Right forelimb (tissue), 1 donor: ENCODE measurements at regions not wholly inside any gene's neighbourhood (a gene's known extent, or its start where the extent isn't known, plus 50 kb on each side); places are given as distances from the start of the nearest gene placed in this dataset.

Experiments
- DNase-seq: peaks from one replicate; pipeline ENCODE4 v3.0.0-alpha.2; 2018

- DNase-seq: no peak
These were observed 229.2 kb downstream of the PTTG2 start for GRCh38 chr4:38189445-38189844.

- DNase-seq: peak; percentile 75
These were observed 230.6 kb downstream of the PTTG2 start for GRCh38 chr4:38190717-38191178.

- no peak for DNase-seq
These were observed 232.3 kb downstream of the PTTG2 start for GRCh38 chr4:38192516-38192915.

- DNase-seq: no peak
These were observed 233.2 kb downstream of the PTTG2 start for GRCh38 chr4:38193236-38193863.

- no peak for DNase-seq
These were observed 233.9 kb downstream of the PTTG2 start for GRCh38 chr4:38194047-38194602.

- no peak for DNase-seq
These were observed 235.3 kb downstream of the PTTG2 start for GRCh38 chr4:38195486-38195885.

GRCh38 chr4:38195911-38196310 lies 235.7 kb downstream of the PTTG2 start:
- DNase-seq: no peak

GRCh38 chr4:38202242-38202641 lies 242.0 kb downstream of the PTTG2 start:
- DNase-seq: no peak

GRCh38 chr4:38203609-38204008 lies 243.4 kb downstream of the PTTG2 start:
- DNase-seq: no peak

GRCh38 chr4:38204339-38205035 lies 244.3 kb downstream of the PTTG2 start:
- no peak for DNase-seq

- no peak for DNase-seq
These were observed 245.1 kb downstream of the PTTG2 start for GRCh38 chr4:38205261-38205660.

GRCh38 chr4:38207110-38207457 lies 246.9 kb downstream of the PTTG2 start:
- no peak for DNase-seq

- no peak for DNase-seq
These were observed 249.5 kb downstream of the PTTG2 start for GRCh38 chr4:38209654-38210053.

GRCh38 chr4:38210396-38211114 lies 250.4 kb downstream of the PTTG2 start:
- no peak for DNase-seq

GRCh38 chr4:38211885-38212284 lies 251.7 kb downstream of the PTTG2 start:
- no peak for DNase-seq

GRCh38 chr4:38213083-38213805 lies 253.0 kb downstream of the PTTG2 start:
- no peak for DNase-seq

- DNase-seq: no peak
These were observed 262.7 kb downstream of the PTTG2 start for GRCh38 chr4:38222892-38223291.

GRCh38 chr4:38223306-38223705 lies 263.1 kb downstream of the PTTG2 start:
- DNase-seq: no peak

- DNase-seq: no peak
These were observed 263.6 kb downstream of the PTTG2 start for GRCh38 chr4:38223782-38224236.

GRCh38 chr4:38224850-38225249 lies 264.7 kb downstream of the PTTG2 start:
- DNase-seq: no peak

- no peak for DNase-seq
These were observed 266.0 kb downstream of the PTTG2 start for GRCh38 chr4:38226170-38226569.

GRCh38 chr4:38230121-38230801 lies 270.1 kb downstream of the PTTG2 start:
- no peak for DNase-seq
